Erythroblast (primary cell): ENCODE measurements at regions not wholly inside any gene's neighbourhood (a gene's known extent, or its start where the extent isn't known, plus 50 kb on each side); places are given as distances from the start of the nearest gene placed in this dataset.

Experiments
- GATA1 ChIP-seq: IDR thresholded peaks from 2 replicates; pipeline ENCODE4 v1.6.1; 2011; ENCODE audit warnings: low read depth, mild to moderate bottlenecking, control low read depth, low read length, moderate library complexity
- POLR2A ChIP-seq: IDR thresholded peaks from 2 replicates; pipeline ENCODE4 v1.6.1; 2011; ENCODE audit warnings: mild to moderate bottlenecking, low read length

GRCh38 chr4:175935016-175935661 lies 123.1 kb upstream of the GPM6A start:
- TF ChIP-seq POLR2A (no peak), GATA1 (no peak)
